Stimulated activated naive CD4-positive, alpha-beta T cell treated with Interleukin-2 at 50 U/mL for 16 hours (primary cell): ENCODE measurements at regions not wholly inside any gene's neighbourhood (a gene's known extent, or its start where the extent isn't known, plus 50 kb on each side); places are given as distances from the start of the nearest gene placed in this dataset.

Source experiments
- DNase-seq: peaks from one replicate; lab custom pipeline; 2025; lab: John Stamatoyannopoulos, UW

GRCh38 chrX:69110116-69110530 is 55.1 kb downstream of the PJA1 start:
- DNase-seq: no peak

DNA sequence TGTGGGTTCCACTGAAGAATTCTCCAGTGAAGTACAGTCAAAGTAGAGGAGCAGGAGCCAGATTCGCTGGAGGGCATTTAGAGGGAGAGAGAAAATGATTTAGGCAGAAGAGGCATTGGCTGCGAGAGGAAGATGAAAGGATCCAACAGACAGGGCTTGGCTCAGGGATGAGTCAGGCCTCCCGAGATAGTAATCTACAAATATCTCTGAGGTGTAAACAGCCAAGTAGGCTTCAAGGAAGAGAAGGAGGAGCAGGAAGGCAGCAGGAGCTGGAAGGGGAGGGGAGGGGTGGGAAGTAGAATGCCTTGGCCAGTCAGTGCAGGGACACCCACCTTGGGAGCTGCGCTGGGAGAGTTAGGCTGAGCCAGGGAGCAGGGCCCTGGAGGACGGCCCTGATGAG is 55.5 kb downstream of the PJA1 start:
- DNase-seq: no peak

DNA sequence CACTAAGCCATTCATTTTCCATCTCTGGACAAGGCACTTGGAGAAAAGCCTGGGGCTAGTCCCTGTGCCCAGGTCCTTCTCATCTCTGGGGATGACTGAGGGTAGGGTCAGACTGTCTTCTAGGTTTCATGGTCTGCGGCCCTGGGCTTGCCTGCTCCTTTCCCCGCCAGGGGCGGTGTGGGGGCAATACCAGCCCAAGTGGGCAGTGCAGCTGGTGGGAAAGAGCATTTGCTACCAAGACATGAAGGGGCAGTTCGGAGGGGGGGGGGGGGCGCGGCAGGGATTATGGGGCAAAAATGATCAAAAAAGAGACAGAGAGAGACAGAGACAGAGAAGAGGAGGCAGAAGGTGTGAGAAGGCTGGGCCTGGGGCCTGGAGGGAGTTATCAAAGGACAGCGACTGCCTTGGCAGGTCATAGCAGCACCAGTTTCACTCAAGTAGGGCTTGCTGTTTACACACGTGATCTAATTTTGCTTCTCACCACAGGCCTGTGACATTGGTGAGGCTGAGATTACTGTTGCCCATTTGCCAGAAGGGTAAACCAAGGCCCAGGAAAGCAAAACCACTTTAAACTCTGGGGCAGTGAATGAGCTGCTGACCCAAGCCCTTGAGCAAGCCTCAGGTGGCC is 56.1 kb downstream of the PJA1 start:
- no peak for DNase-seq

GRCh38 chrX:69107747-69108401 is 57.4 kb downstream of the PJA1 start:
- no peak for DNase-seq

- DNase-seq: no peak
Observed at GRCh38 chrX:69107231-69107739, 58.0 kb downstream of the PJA1 start.

- DNase-seq: no peak
Observed at GRCh38 chrX:69104756-69105434, 60.4 kb downstream of the PJA1 start.

DNA sequence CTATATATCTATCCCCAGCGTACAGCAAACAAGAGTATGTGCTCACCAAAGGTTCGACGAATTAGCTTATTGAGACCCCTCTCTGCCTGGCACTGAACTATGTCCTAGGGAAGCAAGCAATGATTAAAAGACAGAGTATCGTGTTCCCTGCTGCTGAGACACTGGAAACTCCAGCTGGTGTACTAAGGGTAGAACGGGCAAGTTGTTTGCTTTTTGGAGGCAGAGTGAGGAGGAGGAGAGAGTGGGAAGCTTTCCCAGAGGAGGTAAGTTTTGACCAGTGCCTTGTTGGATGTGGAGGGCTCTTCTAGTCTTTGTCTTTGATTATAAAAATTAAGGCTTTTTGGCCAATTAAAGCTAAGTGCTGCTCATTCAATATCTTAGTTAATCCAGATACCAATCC is 61.7 kb downstream of the PJA1 start:
- no peak for DNase-seq

- DNase-seq: no peak
Observed at GRCh38 chrX:69102612-69103194, 62.5 kb downstream of the PJA1 start.

- no peak for DNase-seq
Observed at GRCh38 chrX:69101683-69102251, 63.5 kb downstream of the PJA1 start.

DNA sequence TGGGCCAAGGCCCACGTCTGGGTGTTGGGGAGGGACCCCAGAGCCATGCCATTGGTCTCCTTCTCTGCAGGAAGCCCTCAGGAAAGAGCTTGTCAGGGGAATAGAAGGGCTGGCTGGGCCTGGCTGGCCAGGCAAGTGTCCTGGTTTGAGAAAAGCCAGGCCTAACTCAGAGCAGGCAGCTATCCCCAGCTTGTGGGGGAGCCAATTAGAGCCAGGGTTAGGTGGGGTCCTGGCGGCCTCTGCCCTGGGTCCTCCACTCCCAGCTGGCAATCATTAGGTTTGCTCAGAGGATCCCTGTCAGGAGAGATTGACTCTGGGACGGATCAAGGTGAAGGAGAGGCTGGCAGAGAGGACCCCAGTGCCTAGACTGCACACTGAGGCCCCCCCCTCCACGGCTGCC is 64.8 kb downstream of the PJA1 start:
- DNase-seq: no peak

GRCh38 chrX:69097451-69098236 is 67.6 kb downstream of the PJA1 start:
- no peak for DNase-seq

GRCh38 chrX:69096963-69097362 is 68.3 kb downstream of the PJA1 start:
- DNase-seq: no peak

DNA sequence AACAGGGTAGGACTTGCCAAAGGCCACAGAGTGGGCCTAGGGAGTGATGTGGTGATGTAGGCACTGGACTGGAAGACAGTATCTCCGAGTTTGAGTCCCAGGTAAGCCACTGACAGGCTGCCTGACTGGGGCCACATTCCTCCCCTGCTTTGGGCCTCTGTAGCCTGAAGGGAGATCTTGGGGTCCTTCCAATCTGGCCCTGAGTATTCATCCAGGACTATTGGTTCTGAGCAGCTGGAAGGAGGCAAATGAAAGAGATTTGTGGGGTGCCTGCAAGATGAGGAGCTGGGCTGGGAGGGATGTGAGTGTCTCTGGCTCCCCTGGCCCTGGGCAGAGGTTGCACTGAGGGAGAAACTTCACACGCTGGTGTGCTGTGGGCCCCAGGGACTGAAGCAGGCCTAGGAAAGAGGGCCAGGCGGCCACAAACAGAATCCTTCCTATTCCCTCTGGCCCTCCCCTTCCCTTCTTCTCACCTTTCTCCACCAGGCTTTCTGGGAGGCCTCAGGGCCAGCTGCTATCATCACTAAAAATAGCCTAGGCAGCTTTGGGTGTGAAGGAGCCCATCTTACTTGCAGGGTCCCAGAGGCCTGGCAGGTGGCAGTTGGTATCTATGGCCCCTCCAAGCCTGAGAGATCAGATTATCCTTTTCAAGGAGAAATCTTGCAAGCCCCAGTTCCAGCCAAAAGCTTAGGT is 70.1 kb downstream of the PJA1 start:
- DNase-seq: no peak

DNA sequence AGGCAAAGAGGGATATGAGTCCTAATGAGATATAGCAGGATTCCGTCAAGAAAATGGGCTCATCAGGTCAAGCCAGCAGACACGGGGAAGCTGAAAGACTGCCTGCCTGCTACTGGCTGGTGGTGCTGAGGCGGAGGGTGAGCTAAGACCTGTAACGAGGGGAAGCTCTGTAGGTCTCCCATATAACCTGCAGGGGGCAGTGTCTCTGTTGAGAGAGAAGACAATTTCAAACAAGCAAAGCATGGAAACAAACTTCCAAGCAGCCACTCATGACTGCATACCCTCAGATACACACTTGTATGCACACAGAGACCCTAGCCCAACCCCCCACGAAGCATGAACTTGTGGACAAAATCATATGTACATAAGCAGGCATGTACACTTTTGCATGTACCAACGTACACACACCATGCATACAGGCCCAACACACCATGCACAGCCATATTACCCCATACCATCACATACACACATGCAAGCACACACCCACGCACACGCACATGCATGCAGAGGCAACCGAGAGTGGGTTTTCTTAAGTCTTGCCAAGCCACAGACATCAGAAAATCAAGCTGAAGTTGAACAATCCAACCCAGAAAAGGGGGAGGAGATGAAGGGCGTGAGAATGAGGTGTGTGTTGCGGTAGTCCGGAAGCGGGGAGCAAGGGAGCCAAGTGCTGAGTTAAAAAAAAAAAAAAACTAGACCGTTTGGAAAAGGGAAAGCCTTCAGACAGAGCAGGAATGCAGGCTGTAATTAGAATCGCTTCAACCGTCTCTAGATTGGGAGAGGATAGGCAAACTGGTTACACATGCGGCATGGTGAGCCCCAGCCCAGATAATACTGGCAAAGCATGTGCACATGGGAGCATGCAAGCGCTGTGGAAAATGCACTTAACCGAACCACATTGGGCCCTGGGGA is 71.0 kb downstream of the PJA1 start:
- DNase-seq: peak; percentile 4

- no peak for DNase-seq
Observed at GRCh38 chrX:69090022-69090421, 75.2 kb downstream of the PJA1 start.

DNA sequence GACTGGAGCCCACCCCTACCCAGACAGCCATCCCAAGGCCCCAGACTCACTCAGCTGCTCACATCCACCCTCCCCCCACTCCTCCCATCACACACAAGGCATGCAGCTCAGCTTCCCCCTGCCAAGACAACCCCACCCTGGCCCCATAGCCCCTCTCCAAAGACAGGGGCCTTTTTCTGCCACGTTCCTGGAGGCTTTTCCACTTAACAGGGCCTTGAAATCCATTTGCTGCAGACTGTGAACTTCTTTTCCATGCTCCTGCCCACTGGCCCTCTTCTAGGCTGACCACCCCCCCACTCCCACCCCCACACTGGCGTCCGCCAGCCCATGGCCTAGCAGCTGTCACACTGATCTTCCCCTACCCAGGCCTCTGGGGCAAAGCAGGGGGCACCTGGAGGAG is 76.0 kb downstream of the PJA1 start:
- DNase-seq: no peak

GRCh38 chrX:69088171-69088938 is 76.9 kb downstream of the PJA1 start:
- no peak for DNase-seq

DNA sequence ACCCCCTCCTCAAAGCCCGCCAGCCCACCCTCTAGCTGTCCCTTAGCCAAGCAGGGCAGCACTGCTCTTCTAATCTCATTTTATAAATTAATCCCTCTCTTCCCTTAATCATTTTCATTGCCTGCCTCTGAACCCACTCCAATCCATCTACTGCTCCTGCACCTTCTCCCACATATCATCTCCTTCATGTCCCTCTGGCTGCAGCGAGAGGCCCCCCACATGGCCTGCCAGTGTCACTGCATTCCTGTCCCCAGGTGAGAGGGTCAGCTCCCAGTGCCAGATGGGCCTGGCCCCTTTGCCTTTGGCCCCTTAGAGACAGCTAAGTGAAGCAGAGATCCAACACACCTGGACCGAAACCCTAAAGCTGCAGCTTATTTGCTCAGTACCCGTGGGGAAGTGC is 79.4 kb downstream of the PJA1 start:
- no peak for DNase-seq

GRCh38 chrX:69085151-69085550 is 80.1 kb downstream of the PJA1 start:
- DNase-seq: no peak
